ENCODE measurements at regions not wholly inside any gene's neighbourhood (a gene's known extent, or its start where the extent isn't known, plus 50 kb on each side); places are given as distances from the start of the nearest gene placed in this dataset.

DNA sequence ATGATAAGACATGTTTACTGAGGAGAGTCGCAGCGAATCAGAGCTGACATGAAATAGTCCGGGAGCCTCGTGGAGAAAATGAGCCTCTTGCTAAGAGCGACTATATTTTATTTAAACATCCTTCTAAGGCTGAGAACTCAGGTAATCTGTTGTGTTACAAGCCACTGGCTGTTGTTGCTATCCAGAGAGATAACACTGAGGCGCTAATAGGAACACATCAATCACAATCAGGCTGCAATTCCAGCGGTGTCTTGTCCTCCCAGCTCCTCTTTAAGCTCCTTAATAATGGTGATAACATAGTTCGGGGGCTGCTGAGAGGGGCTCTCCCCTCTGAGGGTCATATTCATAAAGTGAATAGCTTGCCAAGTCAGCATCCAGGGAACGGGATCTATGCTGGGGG, 95.1 kb downstream of the INSIG2 start:
- TF ChIP-seq, protein P1, sequence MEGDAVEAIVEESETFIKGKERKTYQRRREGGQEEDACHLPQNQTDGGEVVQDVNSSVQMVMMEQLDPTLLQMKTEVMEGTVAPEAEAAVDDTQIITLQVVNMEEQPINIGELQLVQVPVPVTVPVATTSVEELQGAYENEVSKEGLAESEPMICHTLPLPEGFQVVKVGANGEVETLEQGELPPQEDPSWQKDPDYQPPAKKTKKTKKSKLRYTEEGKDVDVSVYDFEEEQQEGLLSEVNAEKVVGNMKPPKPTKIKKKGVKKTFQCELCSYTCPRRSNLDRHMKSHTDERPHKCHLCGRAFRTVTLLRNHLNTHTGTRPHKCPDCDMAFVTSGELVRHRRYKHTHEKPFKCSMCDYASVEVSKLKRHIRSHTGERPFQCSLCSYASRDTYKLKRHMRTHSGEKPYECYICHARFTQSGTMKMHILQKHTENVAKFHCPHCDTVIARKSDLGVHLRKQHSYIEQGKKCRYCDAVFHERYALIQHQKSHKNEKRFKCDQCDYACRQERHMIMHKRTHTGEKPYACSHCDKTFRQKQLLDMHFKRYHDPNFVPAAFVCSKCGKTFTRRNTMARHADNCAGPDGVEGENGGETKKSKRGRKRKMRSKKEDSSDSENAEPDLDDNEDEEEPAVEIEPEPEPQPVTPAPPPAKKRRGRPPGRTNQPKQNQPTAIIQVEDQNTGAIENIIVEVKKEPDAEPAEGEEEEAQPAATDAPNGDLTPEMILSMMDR (IDR thresholded peaks at IDR 0.05; ENCODE audit: low read depth, low read length, poor library complexity, severe bottlenecking) = no peak
- TF ChIP-seq EZH2phosphoT487 (IDR thresholded peaks at IDR 0.05; ENCODE audit: borderline replicate concordance, low read length) = no peak

All from DOHH2 (cell line).